Natural killer cell (primary cell): ENCODE measurements at regions not wholly inside any gene's neighbourhood (a gene's known extent, or its start where the extent isn't known, plus 50 kb on each side); places are given as distances from the start of the nearest gene placed in this dataset.

Experiments used
- ATAC-seq, 3 donors: fragments of 150-1000 bp in 2 of 3; fragments of 200-7000 bp in 1 of 3; cut with Tn5 transposase; 1 replicate in 1 of 3; 2 replicates in 2 of 3; pipeline ENCODE4 v1.10.0; 2021; ENCODE audit warnings: mild to moderate bottlenecking in 2 of 3, moderate library complexity in 2 of 3
- DNase-seq, 2 donors: peaks; one replicate each; pipeline versions ENCODE4 v3.0.0 to v3.0.0-alpha.2; 2013 to 2021; ENCODE audit warnings: mixed read lengths in 1 of 2
- H3K27ac ChIP-seq: one replicate; pipeline ENCODE4 v1.5.1; 2013; ENCODE audit warnings: mild to moderate bottlenecking, low read length
- H3K27me3 ChIP-seq: one replicate; pipeline ENCODE4 v1.6.1; 2013; ENCODE audit warnings: low read length; ENCODE audit not compliant: control insufficient read depth, insufficient read depth
- H3K36me3 ChIP-seq: one replicate; pipeline ENCODE4 v1.6.1; 2013; ENCODE audit warnings: low read length; ENCODE audit not compliant: control insufficient read depth, insufficient read depth
- H3K4me1 ChIP-seq: one replicate; pipeline ENCODE4 v1.6.1; 2013; ENCODE audit warnings: low read length; ENCODE audit not compliant: control insufficient read depth, insufficient read depth
- H3K4me3 ChIP-seq: one replicate; pipeline ENCODE4 v1.5.1; 2013; ENCODE audit warnings: low read length
- H3K9me3 ChIP-seq: one replicate; pipeline ENCODE4 v1.6.1; 2013; ENCODE audit warnings: low read length; ENCODE audit not compliant: control insufficient read depth, insufficient read depth
- H3K27ac Mint-ChIP-seq, 2 donors: one replicate each; pipeline ENCODE4 v1.8.0; 2022; ENCODE audit warnings: mild to moderate bottlenecking in 2 of 2, mixed read lengths in 2 of 2, moderate library complexity in 1 of 2
- H3K27me3 Mint-ChIP-seq, 2 donors: one replicate each; pipeline ENCODE4 v1.8.0; 2022; ENCODE audit warnings: low read depth in 2 of 2, mixed read lengths in 2 of 2
- H3K36me3 Mint-ChIP-seq: one replicate; pipeline ENCODE4 v1.8.0; 2022; ENCODE audit warnings: mixed read lengths
- H3K4me1 Mint-ChIP-seq, 2 donors: one replicate each; pipeline ENCODE4 v1.8.0; 2022; ENCODE audit warnings: mixed read lengths in 2 of 2
- H3K4me3 Mint-ChIP-seq: one replicate; pipeline ENCODE4 v1.8.0; 2022; ENCODE audit warnings: mild to moderate bottlenecking, moderate library complexity, mixed read lengths
- H3K9me3 Mint-ChIP-seq, 2 donors: one replicate each; pipeline ENCODE4 v1.8.0; 2022; ENCODE audit warnings: mixed read lengths in 2 of 2
- WGBS: methylation state at CpG from one replicate; pipeline ENCODE4 v1.1.7; 2013; ENCODE audit warnings: missing lambda C conversion rate; ENCODE audit not compliant: insufficient coverage; 5-methylcytosine and 5-hydroxymethylcytosine counted together
- intact Hi-C: fragments of 100-400 bp; cut with micrococcal nuclease; formaldehyde crosslinking; loops from one replicate; pipeline ENCODE4 v1.14.2; 2022
- TF ChIP-seq, protein P1 (sequence below): fragments of 200-600 bp; IDR thresholded peaks from one replicate; pipeline ENCODE4 v1.8.0; 2022; ENCODE audit warnings: antibody characterized with exemption

DNA sequence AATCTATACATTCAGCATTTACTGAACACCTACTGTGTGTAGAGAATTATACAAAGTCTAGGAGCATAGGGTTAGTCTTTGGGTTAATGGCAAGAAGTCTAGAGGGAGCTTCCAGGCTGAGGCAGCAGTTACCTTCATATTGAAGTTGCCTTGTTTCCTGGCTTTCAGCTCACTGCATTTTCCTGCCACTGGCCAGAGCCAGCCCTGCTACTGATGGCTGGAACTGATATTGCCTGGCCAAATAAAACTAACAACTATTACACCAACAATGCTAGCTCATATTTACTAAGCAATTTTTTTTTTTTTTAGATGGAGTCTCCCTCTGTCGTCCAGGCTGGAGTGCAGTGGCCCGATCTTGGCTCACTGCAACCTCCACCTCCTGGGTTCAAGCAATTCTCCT is 165.7 kb upstream of the ITGB1 start:
- Mint-ChIP-seq H3K36me3 (no peaks in the 10 kb centered on the region), H3K27me3 (no peaks in the 10 kb centered on the region), H3K9me3 (no peaks in the 10 kb centered on the region), H3K4me1 (peaks cover 56 to 60% of the 10 kb centered on the region in 2 donors), H3K4me3 (no peak overlapping the region), H3K27ac (no peak overlapping the region)
- H3K4me3 ChIP-seq = no peak overlapping the region
- no peaks in the 10 kb centered on the region for H3K9me3 ChIP-seq
- peaks cover 45% of the 10 kb centered on the region for H3K4me1 ChIP-seq
- DNase-seq (no peak), ATAC-seq (no peak)
- intact Hi-C loops = no loop called here
- no peaks in the 10 kb centered on the region for H3K27me3 ChIP-seq
- no peaks in the 10 kb centered on the region for H3K36me3 ChIP-seq
- no peak overlapping the region for H3K27ac ChIP-seq
- 100% methylated on average over 2 of the region's 2 CpGs for WGBS
- TF ChIP-seq, protein P1, sequence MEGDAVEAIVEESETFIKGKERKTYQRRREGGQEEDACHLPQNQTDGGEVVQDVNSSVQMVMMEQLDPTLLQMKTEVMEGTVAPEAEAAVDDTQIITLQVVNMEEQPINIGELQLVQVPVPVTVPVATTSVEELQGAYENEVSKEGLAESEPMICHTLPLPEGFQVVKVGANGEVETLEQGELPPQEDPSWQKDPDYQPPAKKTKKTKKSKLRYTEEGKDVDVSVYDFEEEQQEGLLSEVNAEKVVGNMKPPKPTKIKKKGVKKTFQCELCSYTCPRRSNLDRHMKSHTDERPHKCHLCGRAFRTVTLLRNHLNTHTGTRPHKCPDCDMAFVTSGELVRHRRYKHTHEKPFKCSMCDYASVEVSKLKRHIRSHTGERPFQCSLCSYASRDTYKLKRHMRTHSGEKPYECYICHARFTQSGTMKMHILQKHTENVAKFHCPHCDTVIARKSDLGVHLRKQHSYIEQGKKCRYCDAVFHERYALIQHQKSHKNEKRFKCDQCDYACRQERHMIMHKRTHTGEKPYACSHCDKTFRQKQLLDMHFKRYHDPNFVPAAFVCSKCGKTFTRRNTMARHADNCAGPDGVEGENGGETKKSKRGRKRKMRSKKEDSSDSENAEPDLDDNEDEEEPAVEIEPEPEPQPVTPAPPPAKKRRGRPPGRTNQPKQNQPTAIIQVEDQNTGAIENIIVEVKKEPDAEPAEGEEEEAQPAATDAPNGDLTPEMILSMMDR = no peak

DNA sequence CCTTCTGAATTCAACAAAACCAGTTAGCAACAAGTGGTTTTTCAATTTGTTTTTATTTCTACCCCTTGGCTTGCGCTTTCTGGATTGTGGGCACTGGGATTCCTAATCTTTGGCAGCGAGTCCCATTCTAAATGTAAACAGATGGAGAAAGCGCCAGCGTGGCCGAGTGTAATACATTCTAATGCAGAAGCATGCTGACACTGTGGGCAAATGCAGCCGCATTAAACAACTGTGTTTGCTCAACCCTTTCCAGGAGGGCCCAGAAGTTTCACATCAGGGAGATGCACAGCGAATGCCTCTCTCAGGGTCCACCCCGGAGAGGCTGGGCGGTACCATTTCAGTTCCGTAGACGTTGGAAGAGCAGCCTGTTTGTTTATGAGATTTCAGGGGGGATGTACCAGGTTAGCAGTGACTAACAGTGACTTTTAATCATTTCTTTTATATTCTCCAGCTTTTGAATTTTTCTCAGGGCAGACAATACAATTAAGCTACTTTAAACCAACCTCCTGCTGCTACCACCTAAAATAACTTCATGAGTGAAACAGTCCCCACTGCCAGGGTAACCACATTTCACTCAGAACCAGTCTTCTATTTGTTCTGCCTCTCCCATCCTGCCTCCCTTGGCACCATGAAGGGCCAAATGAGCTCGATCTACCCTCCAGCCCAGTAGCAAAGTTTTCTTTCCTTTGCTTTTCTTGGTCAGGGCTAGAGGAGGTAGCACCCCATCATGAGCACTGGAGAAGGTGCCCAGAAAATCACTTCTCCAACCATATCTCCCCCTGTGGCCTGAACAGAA is 164.2 kb upstream of the ITGB1 start:
- H3K27ac Mint-ChIP-seq = peak overlapping the region in 1 of 2 donors; percentile 22
- TF ChIP-seq, protein P1 = no peak
- intact Hi-C loops = loop anchor here (1.0 kb wide), 1 partner anchor 13 kb away; no protein-coding TSS in a partner anchor
- Histone ChIP-seq H3K27me3 (no peaks in the 10 kb centered on the region), H3K27ac (no peak overlapping the region), H3K9me3 (no peaks in the 10 kb centered on the region), H3K4me3 (no peak overlapping the region), H3K4me1 (peaks cover 48% of the 10 kb centered on the region), H3K36me3 (no peaks in the 10 kb centered on the region)
- H3K9me3 Mint-ChIP-seq = no peaks in the 10 kb centered on the region
- no peak overlapping the region for H3K4me3 Mint-ChIP-seq
- WGBS = 97% methylated on average over 12 of the region's 12 CpGs
- DNase-seq = no peak
- H3K36me3 Mint-ChIP-seq = no peaks in the 10 kb centered on the region
- H3K27me3 Mint-ChIP-seq = no peaks in the 10 kb centered on the region
- no peak for ATAC-seq
- peaks cover 66% of the 10 kb centered on the region in 2 donors for H3K4me1 Mint-ChIP-seq

DNA sequence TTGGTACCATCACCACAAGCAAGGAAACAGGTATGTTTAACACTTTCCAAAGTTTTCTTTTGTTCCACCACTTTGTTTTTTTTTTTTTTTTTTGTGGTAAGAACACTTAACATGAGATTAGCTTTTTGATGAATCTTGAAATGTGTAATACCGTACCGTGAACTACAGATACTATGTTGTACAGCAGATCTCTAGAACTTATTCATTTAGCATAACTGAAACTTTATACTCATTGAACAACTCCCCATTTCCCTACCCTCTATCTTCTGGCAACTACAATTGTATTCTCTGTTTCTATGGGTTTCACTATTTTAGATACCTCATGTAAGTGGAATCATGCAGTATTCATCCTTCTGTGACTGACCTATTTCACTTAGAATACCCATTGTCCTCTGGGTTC is 162.7 kb upstream of the ITGB1 start:
- no peaks in the 10 kb centered on the region for H3K9me3 ChIP-seq
- Mint-ChIP-seq H3K4me1 (peaks cover 66% of the 10 kb centered on the region in 2 donors), H3K36me3 (no peaks in the 10 kb centered on the region), H3K27me3 (no peaks in the 10 kb centered on the region), H3K4me3 (no peak overlapping the region), H3K27ac (peak overlapping the region; percentile 74 to 93), H3K9me3 (no peaks in the 10 kb centered on the region)
- H3K4me1 ChIP-seq = peaks cover 48% of the 10 kb centered on the region
- no peaks in the 10 kb centered on the region for H3K36me3 ChIP-seq
- no peak overlapping the region for H3K27ac ChIP-seq
- no peak overlapping the region for H3K4me3 ChIP-seq
- DNase-seq (no peak), ATAC-seq (peak in 1 of 3 donors; percentile 20)
- intact Hi-C loops = no loop called here
- TF ChIP-seq, protein P1 = no peak
- no peaks in the 10 kb centered on the region for H3K27me3 ChIP-seq
- WGBS = 17% methylated on average over 2 of the region's 2 CpGs

DNA sequence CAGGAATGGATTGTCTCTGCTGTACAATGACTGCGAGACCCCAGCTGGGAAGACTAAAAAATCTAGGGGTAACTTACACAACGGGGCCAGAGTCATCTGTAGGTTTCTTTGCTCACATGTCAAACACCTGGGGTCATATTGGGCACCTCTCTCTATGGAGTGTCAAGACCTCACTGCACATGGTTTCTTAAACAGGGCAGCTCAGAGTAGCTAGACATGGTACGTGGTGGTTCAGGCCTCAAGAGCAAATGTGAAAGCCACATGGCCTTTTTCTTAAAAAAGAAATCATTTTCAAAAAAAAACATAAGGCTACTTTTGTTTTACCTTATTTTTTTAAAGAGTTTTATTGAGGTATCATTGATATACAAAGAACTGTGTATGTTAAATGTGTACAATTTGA is 162.2 kb upstream of the ITGB1 start:
- Histone ChIP-seq H3K4me1 (peaks cover 48% of the 10 kb centered on the region), H3K36me3 (no peaks in the 10 kb centered on the region), H3K4me3 (no peak overlapping the region), H3K27ac (peak overlapping the region; percentile 52), H3K9me3 (no peaks in the 10 kb centered on the region), H3K27me3 (no peaks in the 10 kb centered on the region)
- peak overlapping the region; percentile 74 to 93 for H3K27ac Mint-ChIP-seq
- no peaks in the 10 kb centered on the region for H3K9me3 Mint-ChIP-seq
- H3K27me3 Mint-ChIP-seq = no peaks in the 10 kb centered on the region
- peaks cover 65% of the 10 kb centered on the region in 2 donors for H3K4me1 Mint-ChIP-seq
- TF ChIP-seq, protein P1 = no peak
- intact Hi-C loops = no loop called here
- 60% methylated on average over 3 of the region's 3 CpGs for WGBS
- H3K4me3 Mint-ChIP-seq = peak overlapping the region; percentile 25
- ATAC-seq (peak in 2 of 3 donors; percentile 19 to 38), DNase-seq (no peak)
- H3K36me3 Mint-ChIP-seq = no peaks in the 10 kb centered on the region
